Cardiac muscle cell (in vitro differentiated cells and primary cell): ENCODE measurements at regions not wholly inside any gene's neighbourhood (a gene's known extent, or its start where the extent isn't known, plus 50 kb on each side); places are given as distances from the start of the nearest gene placed in this dataset.

Experiments
- DNase-seq, 2 donors: peaks; one replicate each; pipeline versions ENCODE4 v3.0.0 to v3.0.0-alpha.2; 2010 to 2017; ENCODE audit warnings: low read depth in 1 of 2, low spot score in 1 of 2
- H3K27ac ChIP-seq: fragments of 200-600 bp; sonication (generic); 2 replicates; pipeline ENCODE4 v1.5.1; 2016
- H3K27me3 ChIP-seq: fragments of 200-600 bp; sonication (generic); 2 replicates; pipeline ENCODE4 v1.6.0; 2016; ENCODE audit warnings: control low read depth
- H3K36me3 ChIP-seq: fragments of 200-600 bp; sonication (generic); 2 replicates; pipeline ENCODE4 v1.5.1; 2016; ENCODE audit warnings: control low read depth
- H3K4me1 ChIP-seq: fragments of 200-600 bp; sonication (generic); 2 replicates; pipeline ENCODE4 v1.8.1; 2017; ENCODE audit warnings: low read depth, mild to moderate bottlenecking, mixed run types
- H3K4me3 ChIP-seq: fragments of 200-600 bp; sonication (generic); 2 replicates; pipeline ENCODE4 v1.5.1; 2016; ENCODE audit warnings: mild to moderate bottlenecking
- H3K9me3 ChIP-seq: fragments of 200-600 bp; sonication (generic); 2 replicates; pipeline ENCODE4 v1.5.1; 2017; ENCODE audit warnings: low read depth, mild to moderate bottlenecking, control low read depth
- TF ChIP-seq, protein P1 (sequence below): IDR thresholded peaks from 2 replicates; pipeline ENCODE4 v1.5.1; 2012; ENCODE audit warnings: low read depth, mild to moderate bottlenecking, low read length

DNA sequence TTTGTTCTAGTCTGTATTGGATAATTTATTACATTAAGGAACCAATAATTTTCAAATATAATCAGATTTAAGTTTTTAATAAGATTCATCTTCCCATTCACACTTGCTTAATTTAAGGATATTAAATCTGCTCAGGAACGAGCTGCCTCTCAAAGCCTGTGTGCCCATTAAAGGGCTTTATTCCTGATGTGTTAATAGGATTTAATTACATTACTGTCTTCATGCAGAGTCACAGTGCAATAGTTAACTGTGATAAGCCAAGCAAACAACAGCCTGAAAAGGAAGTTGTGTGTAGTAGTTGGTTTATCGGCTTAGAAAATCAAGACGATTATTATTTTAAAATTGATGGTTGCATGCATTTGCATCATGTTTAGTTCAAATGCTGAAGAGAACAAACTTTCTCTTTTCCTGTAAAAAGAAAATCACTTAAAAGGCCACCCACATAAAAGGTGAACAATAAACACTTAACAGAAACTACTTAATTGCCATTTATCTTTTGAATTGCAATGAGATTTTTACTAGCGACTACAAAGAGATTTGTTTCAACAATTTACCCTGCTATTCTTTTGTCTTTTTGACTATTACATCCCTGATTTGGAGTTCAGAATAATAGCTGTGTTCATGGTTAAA lies 174.6 kb downstream of the RWDD3 start:
- H3K27ac ChIP-seq = no peak overlapping the region
- no peak overlapping the region for H3K4me3 ChIP-seq
- TF ChIP-seq, protein P1, sequence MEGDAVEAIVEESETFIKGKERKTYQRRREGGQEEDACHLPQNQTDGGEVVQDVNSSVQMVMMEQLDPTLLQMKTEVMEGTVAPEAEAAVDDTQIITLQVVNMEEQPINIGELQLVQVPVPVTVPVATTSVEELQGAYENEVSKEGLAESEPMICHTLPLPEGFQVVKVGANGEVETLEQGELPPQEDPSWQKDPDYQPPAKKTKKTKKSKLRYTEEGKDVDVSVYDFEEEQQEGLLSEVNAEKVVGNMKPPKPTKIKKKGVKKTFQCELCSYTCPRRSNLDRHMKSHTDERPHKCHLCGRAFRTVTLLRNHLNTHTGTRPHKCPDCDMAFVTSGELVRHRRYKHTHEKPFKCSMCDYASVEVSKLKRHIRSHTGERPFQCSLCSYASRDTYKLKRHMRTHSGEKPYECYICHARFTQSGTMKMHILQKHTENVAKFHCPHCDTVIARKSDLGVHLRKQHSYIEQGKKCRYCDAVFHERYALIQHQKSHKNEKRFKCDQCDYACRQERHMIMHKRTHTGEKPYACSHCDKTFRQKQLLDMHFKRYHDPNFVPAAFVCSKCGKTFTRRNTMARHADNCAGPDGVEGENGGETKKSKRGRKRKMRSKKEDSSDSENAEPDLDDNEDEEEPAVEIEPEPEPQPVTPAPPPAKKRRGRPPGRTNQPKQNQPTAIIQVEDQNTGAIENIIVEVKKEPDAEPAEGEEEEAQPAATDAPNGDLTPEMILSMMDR = no peak
- no peaks in the 10 kb centered on the region for H3K9me3 ChIP-seq
- no peaks in the 10 kb centered on the region for H3K36me3 ChIP-seq
- H3K4me1 ChIP-seq = no peaks in the 10 kb centered on the region
- H3K27me3 ChIP-seq = no peaks in the 10 kb centered on the region
- DNase-seq = no peak

DNA sequence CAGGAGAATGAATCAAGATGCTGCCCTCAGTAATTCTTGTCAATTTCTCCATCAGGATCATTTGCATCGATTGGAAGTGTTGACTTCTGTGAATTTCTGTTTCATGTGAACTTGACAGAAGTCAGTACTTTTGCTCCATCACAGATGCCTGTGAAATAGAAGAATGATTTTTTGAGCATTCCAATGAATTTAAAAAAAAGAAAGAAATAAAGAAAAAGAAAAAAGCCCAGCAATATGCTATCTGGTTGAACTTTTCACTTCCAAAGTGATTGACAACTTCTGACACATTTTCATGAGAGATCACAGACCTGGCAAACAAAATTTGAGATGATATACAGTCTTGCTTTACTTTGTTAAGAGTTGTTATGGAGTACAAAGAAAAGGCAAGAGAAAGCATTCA lies 175.3 kb downstream of the RWDD3 start:
- H3K4me3 ChIP-seq = no peak overlapping the region
- no peak for DNase-seq
- no peaks in the 10 kb centered on the region for H3K4me1 ChIP-seq
- no peaks in the 10 kb centered on the region for H3K36me3 ChIP-seq
- TF ChIP-seq, protein P1 = no peak
- H3K27ac ChIP-seq = no peak overlapping the region
- H3K9me3 ChIP-seq = no peaks in the 10 kb centered on the region
- H3K27me3 ChIP-seq = no peaks in the 10 kb centered on the region

GRCh38 chr1:95409901-95410300 lies 175.9 kb downstream of the RWDD3 start:
- DNase-seq = no peak
- H3K27me3 ChIP-seq = no peaks in the 10 kb centered on the region
- H3K36me3 ChIP-seq = no peaks in the 10 kb centered on the region
- TF ChIP-seq, protein P1 = no peak
- H3K4me3 ChIP-seq = no peak overlapping the region
- no peaks in the 10 kb centered on the region for H3K9me3 ChIP-seq
- no peak overlapping the region for H3K27ac ChIP-seq
- H3K4me1 ChIP-seq = no peaks in the 10 kb centered on the region

DNA sequence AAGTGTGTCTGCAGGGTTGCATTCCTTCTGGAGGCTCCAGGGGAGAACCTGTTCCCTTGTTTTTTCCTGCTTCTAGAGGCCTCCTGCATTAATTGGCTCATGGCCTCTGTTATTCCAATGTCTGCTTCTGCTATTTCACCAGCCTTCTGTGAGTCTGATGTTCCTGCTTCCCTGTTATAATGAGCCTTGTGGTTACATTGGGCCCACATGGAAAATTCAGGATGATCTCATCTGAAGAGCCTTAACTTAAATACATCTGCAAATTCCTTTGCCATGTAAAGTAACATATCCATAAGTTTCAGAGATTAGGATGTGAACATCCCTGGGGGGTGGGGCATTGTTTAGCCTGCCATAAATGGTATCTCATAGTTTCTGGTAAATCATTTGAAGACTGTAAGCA lies 181.1 kb downstream of the RWDD3 start:
- H3K4me1 ChIP-seq = no peaks in the 10 kb centered on the region
- TF ChIP-seq, protein P1 = no peak
- H3K27ac ChIP-seq = no peak overlapping the region
- no peaks in the 10 kb centered on the region for H3K27me3 ChIP-seq
- H3K9me3 ChIP-seq = no peaks in the 10 kb centered on the region
- no peak for DNase-seq
- H3K36me3 ChIP-seq = no peaks in the 10 kb centered on the region
- no peak overlapping the region for H3K4me3 ChIP-seq

DNA sequence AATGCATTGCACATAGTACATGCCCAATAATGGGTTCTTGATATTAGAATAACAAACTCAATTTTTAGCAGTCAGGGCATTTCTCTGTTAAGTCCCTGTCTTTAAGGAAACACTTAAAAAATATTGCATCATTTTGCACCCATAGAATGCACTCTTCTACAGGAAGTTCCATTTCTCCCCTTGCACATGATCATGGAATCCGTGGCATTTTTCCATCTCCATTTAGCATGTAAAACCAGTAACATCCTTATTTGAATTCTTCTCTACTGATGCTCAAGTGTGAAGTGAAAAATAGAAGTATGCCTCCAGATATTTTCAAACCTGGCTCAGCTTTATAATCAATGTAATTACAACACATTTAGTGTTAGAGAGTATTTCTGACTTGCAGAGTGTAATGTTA lies 192.8 kb downstream of the RWDD3 start:
- H3K27me3 ChIP-seq = no peaks in the 10 kb centered on the region
- DNase-seq = no peak

More for the DNA sequence above, 192.8 kb downstream of the RWDD3 start:
- Histone ChIP-seq H3K9me3 (no peaks in the 10 kb centered on the region), H3K27ac (no peak overlapping the region), H3K4me3 (no peak overlapping the region), H3K4me1 (no peaks in the 10 kb centered on the region), H3K36me3 (no peaks in the 10 kb centered on the region)
- TF ChIP-seq, protein P1 = no peak
